ENCODE measurements at regions not wholly inside any gene's neighbourhood (a gene's known extent, or its start where the extent isn't known, plus 50 kb on each side); places are given as distances from the start of the nearest gene placed in this dataset.

- H3K27me3 ChIP-seq (ENCODE audit: insufficient read depth, poor library complexity, severe bottlenecking): no peaks in the 10 kb centered on the region
- no peaks in the 10 kb centered on the region for H3K9me3 ChIP-seq (ENCODE audit: severe bottlenecking)
- ATAC-seq (ENCODE audit: low read depth) (no peak), DNase-seq (ENCODE audit: low spot score) (no peak)
- no peak for TF ChIP-seq CTCF (IDR thresholded peaks at IDR 0.05; ENCODE audit: poor library complexity, severe bottlenecking)
- no peak overlapping the region for H3K4me3 ChIP-seq (ENCODE audit: severe bottlenecking)
- H3K27ac ChIP-seq (ENCODE audit: poor library complexity, severe bottlenecking): no peak overlapping the region
- H3K4me1 ChIP-seq (ENCODE audit: insufficient read depth, poor library complexity, severe bottlenecking): no peaks in the 10 kb centered on the region
- no peaks in the 10 kb centered on the region for H3K36me3 ChIP-seq (ENCODE audit: low read depth)
These were observed 360.2 kb downstream of the TFAP2A start for GRCh38 chr6:10054672-10055071.

- no peak for ATAC-seq (ENCODE audit: low read depth)
These were observed 363.6 kb downstream of the TFAP2A start for GRCh38 chr6:10051283-10051682.

GRCh38 chr6:10048370-10049297, 366.2 kb downstream of the TFAP2A start:
- Histone ChIP-seq H3K36me3 (ENCODE audit: low read depth) (no peaks in the 10 kb centered on the region), H3K4me3 (ENCODE audit: severe bottlenecking) (no peak overlapping the region), H3K4me1 (ENCODE audit: insufficient read depth, poor library complexity, severe bottlenecking) (no peaks in the 10 kb centered on the region), H3K27ac (ENCODE audit: poor library complexity, severe bottlenecking) (no peak overlapping the region), H3K9me3 (ENCODE audit: severe bottlenecking) (no peaks in the 10 kb centered on the region), H3K27me3 (ENCODE audit: insufficient read depth, poor library complexity, severe bottlenecking) (no peaks in the 10 kb centered on the region)
- TF ChIP-seq CTCF (IDR thresholded peaks at IDR 0.05; ENCODE audit: poor library complexity, severe bottlenecking): no peak
- DNase-seq (ENCODE audit: low spot score) (no peak), ATAC-seq (ENCODE audit: low read depth) (no peak)

More at GRCh38 chr6:10051283-10051682, 363.6 kb downstream of the TFAP2A start:
- H3K9me3 ChIP-seq (ENCODE audit: severe bottlenecking): no peaks in the 10 kb centered on the region
- no peak overlapping the region for H3K27ac ChIP-seq (ENCODE audit: poor library complexity, severe bottlenecking)
- H3K36me3 ChIP-seq (ENCODE audit: low read depth): no peaks in the 10 kb centered on the region
- no peaks in the 10 kb centered on the region for H3K27me3 ChIP-seq (ENCODE audit: insufficient read depth, poor library complexity, severe bottlenecking)
- no peak overlapping the region for H3K4me3 ChIP-seq (ENCODE audit: severe bottlenecking)
- no peaks in the 10 kb centered on the region for H3K4me1 ChIP-seq (ENCODE audit: insufficient read depth, poor library complexity, severe bottlenecking)
- no peak for DNase-seq (ENCODE audit: low spot score)
- TF ChIP-seq CTCF (IDR thresholded peaks at IDR 0.05; ENCODE audit: poor library complexity, severe bottlenecking): no peak

GRCh38 chr6:10042280-10042679, 372.6 kb downstream of the TFAP2A start:
- ATAC-seq (ENCODE audit: low read depth): no peak
- Histone ChIP-seq H3K9me3 (ENCODE audit: severe bottlenecking) (no peaks in the 10 kb centered on the region), H3K27ac (ENCODE audit: poor library complexity, severe bottlenecking) (no peak overlapping the region), H3K36me3 (ENCODE audit: low read depth) (no peaks in the 10 kb centered on the region), H3K27me3 (ENCODE audit: insufficient read depth, poor library complexity, severe bottlenecking) (no peaks in the 10 kb centered on the region), H3K4me1 (ENCODE audit: insufficient read depth, poor library complexity, severe bottlenecking) (no peaks in the 10 kb centered on the region), H3K4me3 (ENCODE audit: severe bottlenecking) (no peak overlapping the region)
- DNase-seq (ENCODE audit: low spot score): no peak
- no peak for TF ChIP-seq CTCF (IDR thresholded peaks at IDR 0.05; ENCODE audit: poor library complexity, severe bottlenecking)
